SHP77 treated with DMSO at 0.1 percent for 48 hours (cell line): ENCODE measurements at regions not wholly inside any gene's neighbourhood (a gene's known extent, or its start where the extent isn't known, plus 50 kb on each side); places are given as distances from the start of the nearest gene placed in this dataset.
"Not testable (repeated sequence)": the region's sequence is repeated elsewhere in the genome, so short reads cannot be mapped to it uniquely, and the experiment has no call there.

Source experiments
- DNase-seq: peaks from one replicate; lab custom pipeline; 2025; lab: John Stamatoyannopoulos, UW

DNA sequence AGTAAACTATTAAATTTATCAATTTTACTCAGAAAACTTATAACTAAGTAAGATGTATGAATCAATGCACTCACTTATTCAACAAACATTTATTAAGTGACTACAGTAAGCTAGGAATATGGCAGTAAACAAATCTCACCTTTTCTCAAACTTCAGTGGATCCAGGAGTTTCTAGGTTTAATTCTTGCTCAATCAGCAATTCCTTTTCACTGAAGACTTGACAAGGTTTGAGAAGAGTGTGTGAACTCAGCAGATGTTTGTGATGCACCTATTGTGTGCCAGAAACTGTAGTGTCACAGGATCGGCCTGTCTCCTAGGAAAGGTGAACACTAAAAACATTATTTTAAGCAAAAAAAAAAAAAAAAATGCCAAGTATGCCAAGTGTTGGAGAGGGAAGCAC, 167.8 kb downstream of the ALG10 start:
- no peak for DNase-seq

DNA sequence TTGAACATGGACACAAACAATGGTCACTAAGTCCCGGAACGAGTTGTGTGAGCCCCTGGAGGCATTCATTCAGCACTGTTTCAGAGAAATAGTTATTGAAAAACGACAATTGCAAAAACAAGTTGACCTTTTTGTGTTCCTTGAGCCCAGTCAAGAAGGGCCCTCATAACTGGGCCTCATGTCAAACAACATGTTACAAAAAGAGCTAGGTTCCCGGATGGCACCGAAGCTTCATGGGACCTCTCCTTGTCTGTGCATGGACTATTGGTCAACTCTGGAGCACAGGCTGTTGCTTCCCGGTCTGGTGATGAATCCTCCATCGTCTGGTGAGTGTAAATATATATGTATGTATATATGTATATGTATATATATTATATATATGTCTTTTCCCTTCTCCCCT, 176.6 kb downstream of the ALG10 start:
- DNase-seq, result no peak

DNA sequence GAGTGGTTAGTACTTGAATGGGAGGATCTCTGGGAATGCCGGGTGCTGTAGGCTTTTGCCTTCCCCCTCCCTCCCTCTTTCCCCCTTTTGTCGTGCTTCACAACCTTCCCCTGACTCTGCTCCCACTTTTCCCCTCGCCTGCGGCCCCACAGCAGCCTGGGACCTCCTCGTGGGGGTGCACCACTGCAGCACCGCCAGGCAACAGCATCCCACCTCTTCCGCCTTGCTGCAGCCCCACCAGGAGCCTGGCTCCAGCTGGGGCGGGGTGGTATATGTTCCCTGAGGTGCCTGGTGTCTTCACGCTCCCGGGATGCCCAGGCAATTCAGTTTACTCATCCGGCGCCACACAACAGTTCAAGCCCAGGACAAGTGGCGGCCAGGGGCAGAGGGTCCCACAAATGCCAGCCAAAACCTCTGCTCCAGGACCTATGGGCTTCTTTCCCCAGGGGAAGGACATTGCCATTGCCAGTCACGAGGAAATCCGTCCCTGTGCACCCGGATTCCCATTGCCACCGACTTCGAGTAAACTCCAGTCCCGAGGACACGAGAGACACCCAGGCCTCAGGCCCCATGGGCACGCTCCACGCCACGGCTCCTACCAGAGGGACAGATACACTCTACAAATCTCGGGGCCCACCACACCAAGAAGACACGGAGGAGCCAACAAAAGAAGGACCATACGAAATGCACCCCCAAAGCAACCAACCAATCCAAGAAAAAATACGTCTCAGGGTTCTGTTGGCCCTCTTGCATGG, 181.7 kb downstream of the ALG10 start:
- no peak for DNase-seq

- no peak for DNase-seq
Observed at GRCh38 chr12:34204830-34205285, 182.6 kb downstream of the ALG10 start.

DNA sequence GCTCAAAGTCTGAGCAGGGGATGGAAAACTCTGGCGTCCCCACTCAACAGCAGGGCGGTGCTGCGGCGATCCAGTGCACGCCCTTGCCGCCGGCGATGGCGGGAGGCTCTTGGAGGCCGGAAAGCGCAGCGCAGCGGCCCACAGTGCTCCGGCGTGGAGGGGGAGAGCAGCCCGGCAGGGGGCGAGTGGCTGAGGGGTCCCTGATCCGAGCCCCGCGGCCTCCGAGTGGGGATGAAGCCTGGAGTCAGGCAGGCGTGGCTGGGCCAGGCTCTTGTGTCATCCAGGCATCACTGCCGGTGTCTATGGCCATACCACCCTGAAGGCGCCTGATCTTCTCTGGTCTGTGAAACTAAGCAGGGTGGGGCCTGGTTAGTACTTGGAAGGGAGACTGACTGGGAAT, 183.1 kb downstream of the ALG10 start:
- DNase-seq, result no peak

DNA sequence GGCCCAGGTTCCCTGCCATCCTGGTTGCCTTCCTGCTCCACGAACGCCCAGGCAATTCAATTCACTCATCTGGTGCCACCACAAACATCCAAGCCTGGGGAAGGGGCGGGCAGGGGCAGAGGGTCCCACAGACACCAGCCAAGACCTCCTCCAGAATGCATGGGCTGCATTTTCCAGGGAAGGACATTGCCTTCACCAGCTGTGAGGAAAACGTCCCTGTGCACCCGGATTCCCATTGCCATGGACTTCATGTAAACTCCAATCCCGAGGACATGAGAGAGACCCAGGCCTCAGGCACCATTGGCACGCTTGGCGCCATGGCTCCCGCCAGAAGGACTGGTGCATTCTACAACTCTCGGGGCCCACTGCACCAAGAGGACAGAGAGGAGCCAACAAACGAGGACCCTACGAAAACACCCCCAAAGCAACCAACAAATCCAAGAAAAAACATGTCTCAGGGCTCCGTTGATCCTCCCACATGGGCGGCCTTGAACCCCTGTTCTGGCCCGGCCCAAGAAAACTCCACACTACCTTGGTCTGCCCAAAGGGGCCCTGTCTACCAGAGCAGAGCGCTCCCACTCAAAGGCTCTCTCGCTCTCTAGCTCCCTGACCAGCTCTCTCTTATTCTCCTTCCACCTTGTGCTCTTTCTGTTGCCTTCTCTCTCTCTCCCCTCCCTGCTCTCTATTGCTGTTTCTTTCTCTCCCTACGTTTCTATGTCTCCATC, 183.9 kb downstream of the ALG10 start:
- DNase-seq, result no peak

DNA sequence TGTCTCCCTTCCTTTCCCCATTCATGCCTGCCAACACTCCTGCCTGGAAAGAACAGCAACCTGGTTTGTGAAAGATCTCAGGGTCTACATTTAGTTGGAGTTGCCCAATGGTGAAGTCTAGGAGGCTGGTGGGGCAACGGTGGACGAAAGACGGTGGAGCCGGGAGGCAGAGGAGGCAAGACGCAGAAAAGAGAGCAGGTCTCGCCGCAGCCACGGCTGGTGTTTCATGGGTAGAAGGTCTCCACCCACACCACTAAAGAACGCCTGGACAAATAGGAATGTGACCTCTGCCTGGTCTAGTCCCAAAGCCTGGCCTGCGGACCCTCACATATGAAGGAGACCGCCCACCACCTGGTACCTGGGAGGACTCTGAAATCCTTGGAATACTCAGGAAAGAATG, 185.6 kb downstream of the ALG10 start:
- no peak for DNase-seq

GRCh38 chr12:34208331-34209258, 186.3 kb downstream of the ALG10 start:
- DNase-seq, result no peak

GRCh38 chr12:34209259-34209835, 187.1 kb downstream of the ALG10 start:
- DNase-seq, result no peak

GRCh38 chr12:34210183-34210582, 187.9 kb downstream of the ALG10 start:
- DNase-seq, result no peak

DNA sequence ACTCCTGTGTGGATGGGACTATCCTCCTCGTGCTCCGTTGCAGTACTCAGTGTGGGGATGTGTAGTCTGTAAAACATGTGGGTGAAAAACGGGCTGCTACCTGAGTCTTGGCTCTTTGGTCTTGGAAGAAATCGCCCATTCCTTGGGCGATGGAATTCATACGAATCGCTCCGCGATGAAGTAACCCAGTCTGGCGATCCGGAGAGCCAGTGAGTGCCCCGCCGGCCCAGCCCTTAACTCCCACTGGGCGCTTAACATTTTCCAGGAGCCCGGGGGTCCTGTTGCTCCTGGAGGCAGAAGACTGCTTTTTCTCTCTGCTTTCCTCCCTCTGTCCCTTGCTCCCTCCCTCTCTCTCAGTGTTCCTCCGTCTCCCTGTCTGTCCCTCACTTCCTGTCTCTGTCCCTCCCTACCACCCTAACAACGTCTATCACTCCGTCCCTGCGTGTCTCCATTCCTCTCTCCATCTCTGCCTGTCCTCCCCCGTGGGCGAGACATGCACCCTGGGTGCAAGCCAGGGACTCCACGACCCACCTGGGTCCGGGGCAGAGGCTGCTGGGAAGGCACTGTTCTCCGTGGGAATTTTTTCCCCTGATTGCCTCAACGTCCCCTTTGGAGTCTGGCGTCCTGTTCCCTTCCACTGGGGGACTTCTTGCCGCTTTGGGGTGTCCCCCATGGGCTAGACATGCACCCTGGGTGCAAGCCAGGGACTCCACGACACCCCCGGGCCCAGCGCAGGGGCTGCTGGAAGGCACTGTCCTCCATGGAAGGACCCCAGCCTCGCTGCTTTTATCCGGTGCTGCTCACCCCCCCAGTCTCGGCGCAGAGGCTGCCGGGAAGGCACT, 188.6 kb downstream of the ALG10 start:
- DNase-seq, result no peak

GRCh38 chr12:34212651-34213050, 190.4 kb downstream of the ALG10 start:
- DNase-seq, result no peak

DNA sequence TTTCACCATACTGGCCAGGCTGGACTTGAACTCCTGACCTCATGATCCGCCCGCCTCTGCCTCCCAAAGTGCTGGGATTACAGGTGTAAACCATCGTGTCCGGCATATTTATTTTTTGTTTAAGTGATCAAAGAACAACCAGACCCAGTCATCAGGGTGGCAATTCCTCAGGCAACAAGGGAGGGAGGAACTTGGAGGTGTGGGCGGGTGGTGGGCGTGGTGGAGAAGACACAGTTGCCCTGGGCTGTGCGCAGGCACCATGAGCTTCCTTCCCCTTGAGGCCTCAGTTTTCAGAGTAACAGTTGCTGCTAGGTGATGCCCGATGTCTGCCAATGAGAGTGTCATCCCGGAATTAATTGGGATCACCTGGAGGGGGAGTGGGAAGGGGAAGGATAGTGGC, 191.7 kb downstream of the ALG10 start:
- no peak for DNase-seq

DNA sequence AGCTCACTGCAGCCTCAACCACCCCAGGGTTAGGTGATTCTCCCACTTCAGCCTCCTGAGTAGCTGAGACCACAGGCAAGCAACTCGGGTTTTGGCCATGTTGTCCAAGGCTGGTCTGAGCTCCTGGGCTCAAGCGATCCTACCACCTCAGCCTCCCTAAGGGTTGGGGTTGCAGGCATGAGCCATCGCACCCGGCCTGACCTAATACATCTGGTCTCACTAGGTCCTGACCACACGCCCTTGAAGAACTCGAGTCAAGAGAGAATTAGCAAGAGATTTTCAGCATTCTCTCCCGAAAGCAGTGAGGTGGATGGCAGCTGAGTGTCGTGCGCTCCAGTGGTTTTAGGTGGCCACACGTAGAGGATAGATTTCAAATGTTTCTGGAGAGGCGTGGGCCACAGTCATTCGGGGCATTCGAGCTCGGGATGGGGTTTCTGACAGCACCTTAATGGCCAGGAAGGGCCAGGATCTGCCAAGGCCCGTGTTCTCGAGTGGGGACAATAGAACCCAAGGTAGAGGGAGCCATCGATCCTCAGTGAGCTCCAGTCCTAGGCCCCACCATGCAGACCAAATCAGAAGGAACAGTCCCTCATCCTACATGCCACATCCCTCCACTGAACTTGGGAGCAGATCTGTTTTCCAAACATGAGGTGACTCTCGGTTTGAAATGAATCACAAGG, 193.1 kb downstream of the ALG10 start:
- DNase-seq, result no peak

- DNase-seq, result no peak
Observed at GRCh38 chr12:34215893-34216285, 193.6 kb downstream of the ALG10 start.

DNA sequence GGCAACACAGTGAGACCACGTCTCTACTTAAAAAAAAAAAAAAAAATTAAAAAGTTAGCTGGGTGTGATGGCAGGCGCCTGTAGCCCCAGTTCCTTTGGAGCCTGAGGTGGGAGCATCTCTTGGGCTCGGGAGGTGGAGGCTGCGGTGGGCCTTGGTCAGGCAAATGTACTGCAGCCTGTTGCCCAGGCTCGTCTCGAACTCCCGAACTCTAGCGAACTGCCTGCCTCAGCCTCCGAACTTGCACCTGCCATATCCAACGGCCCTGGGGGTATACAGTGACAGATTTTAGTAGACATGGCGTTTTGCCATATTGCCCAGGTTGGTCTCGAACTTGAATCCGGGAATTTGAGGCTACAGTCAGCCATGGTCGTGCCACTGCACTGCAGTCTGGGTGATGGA, 195.4 kb downstream of the ALG10 start:
- no peak for DNase-seq

DNA sequence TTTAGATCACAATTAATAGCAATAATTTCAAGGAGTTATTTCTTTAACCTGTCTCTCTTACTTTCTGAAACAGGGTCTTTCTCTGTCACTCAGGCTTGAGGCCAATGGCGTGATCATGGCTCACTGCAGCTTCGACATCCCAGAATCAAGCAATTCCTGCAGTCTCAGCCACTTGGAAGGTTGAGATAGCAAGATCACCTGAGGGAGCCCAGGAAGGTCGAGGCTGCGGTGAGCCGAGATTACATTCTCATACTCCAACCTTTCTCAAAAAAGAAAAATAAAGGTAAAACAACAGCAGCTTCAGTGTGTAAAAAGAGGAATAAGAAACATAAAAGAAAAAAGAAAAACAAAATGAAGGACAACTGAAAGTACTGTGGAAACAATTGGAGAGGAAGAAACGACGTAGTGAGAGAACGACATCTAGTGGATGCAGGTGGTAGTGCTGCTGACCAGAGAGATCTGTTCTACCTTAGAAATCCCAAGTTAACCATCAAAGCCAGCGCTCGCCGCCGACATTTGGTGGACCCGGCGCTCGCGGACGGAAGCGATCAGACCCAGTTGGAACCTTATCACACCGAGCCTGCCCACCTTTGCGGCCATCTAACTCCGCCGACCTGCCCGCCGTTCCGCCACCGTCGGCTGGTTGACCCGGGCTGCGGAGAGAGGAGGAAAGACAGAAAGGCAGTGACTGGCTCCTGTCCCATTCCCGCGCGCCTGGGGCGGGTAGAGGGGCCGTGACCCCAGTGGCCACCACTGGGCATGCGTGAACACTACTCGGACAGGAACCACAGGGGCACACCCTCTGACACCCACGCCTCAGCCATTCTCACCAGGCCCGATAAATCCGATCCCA, 196.1 kb downstream of the ALG10 start:
- DNase-seq, result peak; percentile 50

DNA sequence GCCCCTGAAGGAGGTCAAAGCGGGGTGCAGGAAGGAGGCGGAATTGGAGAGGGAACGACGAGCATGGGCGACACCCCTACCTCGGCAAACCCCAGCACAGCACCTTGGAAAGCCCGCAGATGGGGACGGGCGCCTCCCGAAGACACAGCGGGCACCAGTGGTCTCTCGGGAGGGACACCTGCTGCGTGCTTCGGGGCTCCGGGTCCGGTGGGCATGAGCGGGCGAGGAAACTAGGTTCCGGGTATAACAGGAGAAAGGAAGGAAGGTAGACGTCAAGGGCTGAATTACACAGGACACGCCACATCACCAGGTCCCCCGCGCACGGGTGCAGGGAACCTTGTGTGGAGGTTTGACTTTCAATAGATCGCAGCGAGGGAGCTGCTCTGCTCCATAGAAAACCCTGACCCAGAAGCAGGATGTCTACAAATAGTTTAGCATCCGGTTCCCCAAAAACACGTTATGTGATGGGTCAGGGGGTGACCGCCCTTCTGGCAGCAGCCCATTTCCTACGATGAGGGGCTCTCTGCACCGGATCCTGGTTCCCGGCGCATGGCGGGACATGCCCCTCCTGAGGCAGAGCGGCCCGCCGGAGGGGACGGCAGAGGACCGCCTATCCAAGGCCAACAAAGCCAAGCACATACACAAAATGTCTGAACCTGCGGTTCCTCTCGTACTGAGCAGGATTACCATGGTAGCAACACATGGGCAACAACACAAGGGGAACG, 196.9 kb downstream of the ALG10 start:
- no peak for DNase-seq

- not testable (repeated sequence) for DNase-seq
Observed at GRCh38 chr12:34220079-34220478, 197.8 kb downstream of the ALG10 start.
